ENCODE measurements at regions not wholly inside any gene's neighbourhood (a gene's known extent, or its start where the extent isn't known, plus 50 kb on each side); places are given as distances from the start of the nearest gene placed in this dataset.

DNA sequence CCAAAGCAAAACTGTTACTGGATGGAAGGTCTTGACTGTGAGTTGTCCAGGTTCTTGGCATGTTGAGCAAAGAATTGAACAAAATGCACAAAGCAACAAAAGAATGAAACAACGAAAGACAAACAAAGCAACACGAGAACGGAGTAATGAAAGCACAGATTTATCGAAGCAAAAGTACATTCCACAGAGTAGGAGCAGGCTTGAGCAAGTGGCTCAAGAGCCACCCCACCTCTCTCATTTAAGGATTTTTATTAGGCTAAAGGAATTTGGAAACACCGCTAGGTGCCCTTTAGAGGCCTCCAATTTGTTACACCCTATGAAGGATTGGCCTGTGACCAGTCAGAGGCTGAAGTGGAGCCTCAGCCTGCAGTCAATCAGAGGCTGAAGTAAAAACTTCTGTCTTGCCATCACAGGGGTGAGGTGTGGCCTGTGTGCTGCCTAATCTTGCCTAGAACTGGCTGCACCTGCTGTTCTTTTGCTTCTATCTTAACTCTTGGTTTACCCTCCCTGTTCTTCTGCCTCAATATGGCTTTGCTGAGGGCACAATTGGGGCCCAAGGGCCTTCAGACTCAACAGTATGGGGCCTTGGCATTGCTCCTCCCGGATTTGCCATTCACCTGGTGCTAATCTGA is 59.4 kb upstream of the FTH1 start:
- no peak for TF ChIP-seq POLR2AphosphoS5 (IDR thresholded peaks at IDR 0.05; ENCODE audit: low read depth, low read length)
- no peak for TF ChIP-seq SIN3A (IDR thresholded peaks at IDR 0.05; ENCODE audit: borderline replicate concordance, insufficient read depth, low read length)

DNA sequence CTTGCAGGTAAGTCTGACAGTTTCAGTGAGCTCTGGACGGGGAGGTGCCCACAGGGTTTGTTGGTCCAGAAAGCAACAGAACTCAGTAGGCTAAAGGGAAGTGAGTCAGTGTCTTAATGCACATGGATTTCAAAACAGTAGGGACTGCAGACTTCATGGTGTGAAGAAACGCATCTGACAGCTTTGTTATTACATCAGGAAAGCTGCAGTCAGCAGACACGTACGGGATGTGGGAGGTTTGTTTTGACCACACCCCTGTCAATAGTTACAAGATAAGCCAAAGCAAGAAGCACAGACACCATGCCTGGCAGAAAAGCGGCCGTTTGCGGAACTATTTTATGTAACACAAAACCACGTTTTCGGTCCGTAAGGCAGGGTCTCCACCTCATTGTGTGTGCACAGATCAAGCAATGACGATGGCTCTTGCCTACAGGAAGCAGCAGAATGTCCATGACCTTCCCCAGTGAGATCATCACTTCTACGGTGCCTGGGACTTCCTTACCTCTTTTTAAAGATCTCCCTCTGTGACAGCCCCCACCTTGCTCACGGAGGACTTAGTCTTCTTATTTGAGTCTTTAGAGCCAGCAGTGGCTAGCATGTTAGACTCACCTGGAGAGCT is 58.2 kb upstream of the FTH1 start:
- TF ChIP-seq FOXP2 (optimal IDR thresholded peaks at IDR 0.05; ENCODE audit: borderline replicate concordance, extremely low read depth, extremely low read length, insufficient read depth) (peak; percentile 91), POLR2AphosphoS5 (IDR thresholded peaks at IDR 0.05; ENCODE audit: low read depth, low read length) (no peak), SIN3A (IDR thresholded peaks at IDR 0.05; ENCODE audit: borderline replicate concordance, insufficient read depth, low read length) (peak; percentile 99; the same call in 1 of the 2 replicates), TAF1 (IDR thresholded peaks at IDR 0.05; ENCODE audit: borderline replicate concordance, insufficient read depth, low read length) (no peak)
- TF ChIP-seq, protein P1, sequence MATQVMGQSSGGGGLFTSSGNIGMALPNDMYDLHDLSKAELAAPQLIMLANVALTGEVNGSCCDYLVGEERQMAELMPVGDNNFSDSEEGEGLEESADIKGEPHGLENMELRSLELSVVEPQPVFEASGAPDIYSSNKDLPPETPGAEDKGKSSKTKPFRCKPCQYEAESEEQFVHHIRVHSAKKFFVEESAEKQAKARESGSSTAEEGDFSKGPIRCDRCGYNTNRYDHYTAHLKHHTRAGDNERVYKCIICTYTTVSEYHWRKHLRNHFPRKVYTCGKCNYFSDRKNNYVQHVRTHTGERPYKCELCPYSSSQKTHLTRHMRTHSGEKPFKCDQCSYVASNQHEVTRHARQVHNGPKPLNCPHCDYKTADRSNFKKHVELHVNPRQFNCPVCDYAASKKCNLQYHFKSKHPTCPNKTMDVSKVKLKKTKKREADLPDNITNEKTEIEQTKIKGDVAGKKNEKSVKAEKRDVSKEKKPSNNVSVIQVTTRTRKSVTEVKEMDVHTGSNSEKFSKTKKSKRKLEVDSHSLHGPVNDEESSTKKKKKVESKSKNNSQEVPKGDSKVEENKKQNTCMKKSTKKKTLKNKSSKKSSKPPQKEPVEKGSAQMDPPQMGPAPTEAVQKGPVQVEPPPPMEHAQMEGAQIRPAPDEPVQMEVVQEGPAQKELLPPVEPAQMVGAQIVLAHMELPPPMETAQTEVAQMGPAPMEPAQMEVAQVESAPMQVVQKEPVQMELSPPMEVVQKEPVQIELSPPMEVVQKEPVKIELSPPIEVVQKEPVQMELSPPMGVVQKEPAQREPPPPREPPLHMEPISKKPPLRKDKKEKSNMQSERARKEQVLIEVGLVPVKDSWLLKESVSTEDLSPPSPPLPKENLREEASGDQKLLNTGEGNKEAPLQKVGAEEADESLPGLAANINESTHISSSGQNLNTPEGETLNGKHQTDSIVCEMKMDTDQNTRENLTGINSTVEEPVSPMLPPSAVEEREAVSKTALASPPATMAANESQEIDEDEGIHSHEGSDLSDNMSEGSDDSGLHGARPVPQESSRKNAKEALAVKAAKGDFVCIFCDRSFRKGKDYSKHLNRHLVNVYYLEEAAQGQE (IDR thresholded peaks at IDR 0.05; ENCODE audit: insufficient read depth in 1 of 2, low read depth in 2 of 2, low read length in 2 of 2) = no peak

DNA sequence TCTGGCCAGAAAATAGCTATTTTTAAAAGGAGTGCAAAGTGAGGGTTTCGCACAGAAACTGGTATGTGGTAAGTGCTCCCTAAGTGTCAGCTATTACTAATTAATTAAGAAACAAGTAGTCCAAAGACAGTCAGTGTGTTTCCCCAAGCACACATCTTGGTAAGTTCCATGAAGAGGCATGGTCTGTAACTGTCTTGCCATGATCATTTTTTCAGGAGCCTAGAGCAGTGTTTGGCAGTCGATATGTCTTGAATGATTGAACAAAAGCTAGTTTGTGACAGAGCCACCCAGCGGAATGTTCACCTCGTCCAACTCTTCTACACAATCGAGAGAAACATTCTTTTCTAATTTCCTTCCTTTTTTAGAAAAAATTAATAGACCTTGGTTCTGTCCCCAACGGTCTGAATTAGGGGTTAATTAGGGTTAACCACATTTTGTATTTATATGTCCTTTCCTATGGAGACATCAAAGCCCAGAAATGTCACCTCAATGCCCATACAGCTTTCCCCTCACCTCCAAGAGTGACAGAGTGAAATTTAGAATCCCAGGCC is 57.6 kb upstream of the FTH1 start:
- TF ChIP-seq POLR2AphosphoS5 (IDR thresholded peaks at IDR 0.05; ENCODE audit: low read depth, low read length) = no peak
- no peak for TF ChIP-seq TAF1 (IDR thresholded peaks at IDR 0.05; ENCODE audit: borderline replicate concordance, insufficient read depth, low read length)
- TF ChIP-seq FOXP2 (optimal IDR thresholded peaks at IDR 0.05; ENCODE audit: borderline replicate concordance, extremely low read depth, extremely low read length, insufficient read depth) = no peak
- TF ChIP-seq, protein P1 (IDR thresholded peaks at IDR 0.05; ENCODE audit: insufficient read depth in 1 of 2, low read depth in 2 of 2, low read length in 2 of 2) = no peak
- no peak for TF ChIP-seq SIN3A (IDR thresholded peaks at IDR 0.05; ENCODE audit: borderline replicate concordance, insufficient read depth, low read length)

DNA sequence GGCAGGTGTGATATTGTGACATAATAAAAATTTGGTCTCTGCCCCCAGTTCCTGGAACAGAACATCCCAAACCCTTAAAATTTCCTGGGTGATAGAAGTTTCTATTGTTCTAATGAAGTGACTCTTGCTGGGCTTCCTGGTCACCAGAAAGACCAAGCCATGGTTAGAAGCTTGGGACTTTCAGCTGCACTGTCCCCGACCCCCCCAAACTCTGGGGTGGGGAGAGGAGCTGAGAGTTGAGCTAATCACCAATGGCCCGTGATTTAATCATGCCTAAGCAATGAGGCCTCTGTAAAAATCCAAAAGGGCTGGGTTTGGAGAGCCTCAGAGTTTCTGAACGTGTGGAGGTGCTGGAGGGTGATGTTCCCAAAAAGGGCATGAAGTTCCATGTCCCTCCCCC is 54.8 kb upstream of the FTH1 start:
- TF ChIP-seq TAF1 (IDR thresholded peaks at IDR 0.05; ENCODE audit: borderline replicate concordance, insufficient read depth, low read length) (no peak), POLR2AphosphoS5 (IDR thresholded peaks at IDR 0.05; ENCODE audit: low read depth, low read length) (no peak), FOXP2 (optimal IDR thresholded peaks at IDR 0.05; ENCODE audit: borderline replicate concordance, extremely low read depth, extremely low read length, insufficient read depth) (no peak), SIN3A (IDR thresholded peaks at IDR 0.05; ENCODE audit: borderline replicate concordance, insufficient read depth, low read length) (no peak)
- TF ChIP-seq, protein P1 (IDR thresholded peaks at IDR 0.05; ENCODE audit: insufficient read depth in 1 of 2, low read depth in 2 of 2, low read length in 2 of 2) = no peak

DNA sequence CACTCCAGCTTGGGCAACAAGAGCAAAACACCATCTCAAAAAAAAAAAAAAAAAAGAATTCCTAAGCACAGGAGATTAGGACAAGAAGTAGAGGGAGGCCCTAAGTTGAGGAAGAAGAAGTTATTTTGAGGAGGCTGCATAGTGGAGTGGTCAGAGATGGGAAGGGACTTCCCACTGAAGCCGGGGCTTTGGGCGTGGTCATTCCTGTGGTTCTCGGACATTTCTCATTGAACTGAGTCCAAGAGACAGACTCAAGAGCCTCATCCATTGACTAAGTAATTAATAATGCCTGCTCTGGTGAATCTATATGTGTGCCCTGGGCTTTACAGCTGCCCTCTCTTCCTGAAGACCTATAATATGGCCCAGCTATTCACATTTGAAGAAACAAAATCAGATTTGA is 53.2 kb upstream of the FTH1 start:
- TF ChIP-seq SIN3A (IDR thresholded peaks at IDR 0.05; ENCODE audit: borderline replicate concordance, insufficient read depth, low read length) (no peak), POLR2AphosphoS5 (IDR thresholded peaks at IDR 0.05; ENCODE audit: low read depth, low read length) (no peak)

DNA sequence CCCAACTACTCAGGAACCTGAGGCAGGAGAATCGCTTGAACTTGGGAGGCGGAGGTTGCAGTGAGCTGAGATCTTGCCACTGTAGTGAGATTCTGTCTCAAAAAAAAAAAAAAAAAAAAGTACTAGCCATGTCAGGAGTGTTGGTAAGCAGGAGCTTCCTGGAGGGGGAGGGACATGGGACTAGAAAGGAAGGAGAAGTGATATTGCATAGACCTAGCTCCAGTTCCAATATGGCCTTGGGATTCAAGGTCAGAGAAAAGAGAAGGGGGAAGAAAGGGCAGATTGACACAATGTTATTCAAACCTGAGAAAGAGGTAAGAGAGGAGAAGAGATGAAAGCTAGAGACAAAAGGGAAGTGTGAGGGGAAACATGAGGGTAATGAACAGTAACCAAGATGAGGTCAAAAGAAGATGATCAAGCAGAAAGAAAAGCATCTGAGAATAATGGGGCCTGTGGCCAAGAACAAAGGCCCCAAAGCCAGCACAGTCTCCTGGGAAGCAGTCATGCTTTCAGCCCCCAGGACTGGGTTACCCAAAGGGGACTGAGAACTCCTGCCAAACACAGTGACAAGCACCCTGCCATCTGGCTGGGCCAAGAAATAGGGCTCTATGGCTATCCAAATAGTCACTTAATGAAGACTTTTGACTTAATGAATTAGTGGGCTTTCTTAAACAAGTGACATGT is 51.7 kb upstream of the FTH1 start:
- no peak for TF ChIP-seq POLR2AphosphoS5 (IDR thresholded peaks at IDR 0.05; ENCODE audit: low read depth, low read length)
